Fibroblast of lung (primary cell): ENCODE measurements at regions not wholly inside any gene's neighbourhood (a gene's known extent, or its start where the extent isn't known, plus 50 kb on each side); places are given as distances from the start of the nearest gene placed in this dataset.

ENCODE experiments used
- CTCF ChIP-seq, 2 donors: IDR thresholded peaks in 1 of 2; conservative IDR thresholded peaks in 1 of 2; 1 replicate in 1 of 2; 2 replicates in 1 of 2; pipeline ENCODE4 v1.5.1; 2011 to 2012; ENCODE audit warnings: low read length in 2 of 2, control low read depth in 1 of 2, inconsistent platforms in 1 of 2, low read depth in 1 of 2, mild to moderate bottlenecking in 1 of 2
- EZH2 ChIP-seq: IDR thresholded peaks from 2 replicates; pipeline ENCODE4 v1.5.1; 2012; ENCODE audit warnings: low read length, control low read depth, mild to moderate bottlenecking; ENCODE audit errors: missing control alignments

- no peak for TF ChIP-seq CTCF (conservative IDR thresholded peaks at IDR 0.05 in 1 of 2, IDR thresholded peaks at IDR 0.05 in 1 of 2; ENCODE audit: low read depth in 1 of 2, low read length in 2 of 2)
- no peak for TF ChIP-seq EZH2
Measured at GRCh38 chr3:176855901-176856486, 341.3 kb downstream of the TBL1XR1 start.
